H1 (cell line): ENCODE measurements at regions not wholly inside any gene's neighbourhood (a gene's known extent, or its start where the extent isn't known, plus 50 kb on each side); places are given as distances from the start of the nearest gene placed in this dataset.
A peak's percentile ranks its signal among the peaks of the same experiment; 100 is the strongest.

ENCODE experiments used
- CTCF ChIA-PET: fragments of 300-600 bp; sonication (Branson Sonifier 250); formaldehyde crosslinking; loops from one replicate; lab custom pipeline; 2021; ENCODE audit not compliant: partially characterized antibody; lab: Charles Lee
- POLR2A ChIA-PET: fragments of 300-600 bp; sonication (Branson Sonifier 250); formaldehyde crosslinking; loops from one replicate; lab custom pipeline; 2021; ENCODE audit warnings: inconsistent platforms; ENCODE audit not compliant: partially characterized antibody; lab: Charles Lee
- DNase-seq, 2 experiments: peaks; one replicate each; pipeline versions ENCODE4 v3.0.0 to v3.0.0-alpha.2; 2010 to 2022; ENCODE audit warnings: low spot score in 2 of 2, low read depth in 1 of 2, mixed read lengths in 1 of 2
- FAIRE-seq: peaks from 2 replicates; lab custom pipeline; 2011; peaks lifted over from hg19 to GRCh38; lab: Jason Lieb, UNC
- H2AFZ ChIP-seq: 2 replicates; pipeline ENCODE4 v1.8.1; 2012; ENCODE audit warnings: low read length, inconsistent platforms
- H2AK5ac ChIP-seq: 2 replicates; pipeline ENCODE4 v1.6.1; 2013; ENCODE audit warnings: low read depth, low read length
- H2BK120ac ChIP-seq: replicated peaks from 2 replicates; pipeline ENCODE3; 2013; ENCODE audit warnings: low read depth, low read length, inconsistent platforms
- H2BK12ac ChIP-seq: 2 replicates; pipeline ENCODE4 v1.6.1; 2013; ENCODE audit warnings: low read depth, low read length
- H2BK15ac ChIP-seq: 2 replicates; pipeline ENCODE4 v1.6.1; 2013; ENCODE audit warnings: low read length
- H2BK20ac ChIP-seq: 2 replicates; pipeline ENCODE4 v1.6.1; 2013; ENCODE audit warnings: low read length
- H2BK5ac ChIP-seq: 2 replicates; pipeline ENCODE4 v1.6.1; 2013; ENCODE audit warnings: low read depth, low read length
- H3K14ac ChIP-seq: 2 replicates; pipeline ENCODE4 v1.6.1; 2013; ENCODE audit warnings: inconsistent platforms; ENCODE audit not compliant: insufficient read length
- H3K18ac ChIP-seq: 2 replicates; pipeline ENCODE4 v1.6.1; 2013; ENCODE audit warnings: low read length; ENCODE audit errors: extremely low read depth
- H3K23ac ChIP-seq: 2 replicates; pipeline ENCODE4 v1.6.1; 2013; ENCODE audit warnings: inconsistent platforms; ENCODE audit not compliant: insufficient read length
- H3K23me2 ChIP-seq: 2 replicates; pipeline ENCODE4 v1.6.1; 2013; ENCODE audit warnings: low read depth, low read length
- H3K27ac ChIP-seq: 2 replicates; pipeline ENCODE4 v1.6.1; 2011; ENCODE audit warnings: low read depth, low read length, inconsistent platforms
- H3K27me3 ChIP-seq, 4 experiments: replicated peaks in 1 of 4; 1 replicate in 1 of 4; 2 replicates in 3 of 4; pipeline versions ENCODE4 v1.6.1 to v1.8.1; 2011 to 2013; ENCODE audit warnings: low read length in 3 of 4, mild to moderate bottlenecking in 3 of 4, inconsistent platforms in 2 of 4, mixed read lengths in 2 of 4, moderate library complexity in 1 of 4; ENCODE audit not compliant: control insufficient read depth in 3 of 4, insufficient read depth in 3 of 4; ENCODE audit errors: extremely low read depth in 1 of 4
- H3K36me3 ChIP-seq, 4 experiments: 2 replicates each; pipeline versions ENCODE4 v1.6.1 to v1.8.1; 2011 to 2013; ENCODE audit warnings: mild to moderate bottlenecking in 4 of 4, low read length in 3 of 4, moderate library complexity in 2 of 4, control low read depth in 1 of 4, inconsistent platforms in 1 of 4; ENCODE audit not compliant: insufficient read depth in 4 of 4, control insufficient read depth in 2 of 4
- H3K4ac ChIP-seq: replicated peaks from 2 replicates; pipeline ENCODE3; 2013; ENCODE audit warnings: low read length, low read depth, mixed read lengths, inconsistent platforms; ENCODE audit not compliant: insufficient read length
- H3K4me1 ChIP-seq, 4 experiments: replicated peaks in 1 of 4; 1 replicate in 1 of 4; 2 replicates in 3 of 4; pipeline versions ENCODE4 v1.6.1 to v1.8.1; 2011 to 2013; ENCODE audit warnings: low read length in 3 of 4, inconsistent platforms in 2 of 4, mixed read lengths in 1 of 4; ENCODE audit not compliant: insufficient read depth in 4 of 4, control insufficient read depth in 3 of 4
- H3K4me2 ChIP-seq, 2 experiments: 2 replicates each; pipeline versions ENCODE4 v1.6.1 to v1.8.1; 2011 to 2013; ENCODE audit warnings: low read depth in 2 of 2, low read length in 2 of 2, control low read depth in 1 of 2, inconsistent platforms in 1 of 2, mild to moderate bottlenecking in 1 of 2; ENCODE audit not compliant: insufficient read depth in 1 of 2
- H3K4me3 ChIP-seq, 4 experiments: fragments of 200-600, 300-600 bp in 1 of 4; sonication (generic), shearing (Covaris generic), sonication (Bioruptor Twin) in 1 of 4; 2 replicates each; pipeline versions ENCODE4 v1.5.1 to v1.8.1; 2011 to 2016; ENCODE audit warnings: low read length in 4 of 4, low read depth in 3 of 4, control low read depth in 2 of 4, inconsistent platforms in 2 of 4, mild to moderate bottlenecking in 2 of 4, mixed read lengths in 1 of 4, moderate library complexity in 1 of 4; ENCODE audit not compliant: insufficient read depth in 2 of 4; ENCODE audit errors: extremely low read depth in 1 of 4
- H3K56ac ChIP-seq: replicated peaks from 2 replicates; pipeline ENCODE3; 2013; ENCODE audit warnings: low read depth, mild to moderate bottlenecking, mixed read lengths, low read length, inconsistent platforms; ENCODE audit not compliant: insufficient read length
- H3K79me1 ChIP-seq: 2 replicates; pipeline ENCODE4 v1.6.1; 2013; ENCODE audit warnings: low read depth, low read length, control low read depth
- H3K79me2 ChIP-seq, 2 experiments: 2 replicates each; pipeline versions ENCODE4 v1.6.1 to v1.8.1; 2012 to 2013; ENCODE audit warnings: low read length in 2 of 2, mild to moderate bottlenecking in 2 of 2, inconsistent platforms in 1 of 2; ENCODE audit not compliant: insufficient read depth in 2 of 2, control insufficient read depth in 1 of 2
- H3K9ac ChIP-seq, 4 experiments: replicated peaks in 1 of 4; 1 replicate in 1 of 4; 2 replicates in 3 of 4; pipeline versions ENCODE4 v1.6.1 to v1.8.1; 2011 to 2013; ENCODE audit warnings: low read depth in 3 of 4, low read length in 3 of 4, control low read depth in 2 of 4, mild to moderate bottlenecking in 2 of 4, moderate library complexity in 2 of 4, inconsistent platforms in 1 of 4; ENCODE audit errors: extremely low read depth in 1 of 4
- H3K9me3 ChIP-seq, 2 experiments: 2 replicates each; pipeline versions ENCODE4 v1.6.1 to v1.8.1; 2012 to 2013; ENCODE audit warnings: mild to moderate bottlenecking in 2 of 2, moderate library complexity in 2 of 2, control low read depth in 1 of 2, inconsistent platforms in 1 of 2, low read depth in 1 of 2, low read length in 1 of 2, mixed read lengths in 1 of 2; ENCODE audit not compliant: insufficient read depth in 2 of 2
- H4K20me1 ChIP-seq, 2 experiments: replicated peaks in 1 of 2; 2 replicates each; pipeline versions ENCODE3 to v1.8.1; 2011 to 2013; ENCODE audit warnings: inconsistent platforms in 2 of 2, low read length in 2 of 2, mild to moderate bottlenecking in 1 of 2; ENCODE audit not compliant: insufficient read depth in 2 of 2, control insufficient read depth in 1 of 2
- H4K5ac ChIP-seq: 2 replicates; pipeline ENCODE4 v1.6.1; 2013; ENCODE audit warnings: low read length, low read depth, mixed read lengths, inconsistent platforms; ENCODE audit not compliant: insufficient read length
- H4K8ac ChIP-seq: 2 replicates; pipeline ENCODE4 v1.8.0; 2013; ENCODE audit warnings: mild to moderate bottlenecking, moderate library complexity, low read length, inconsistent platforms; ENCODE audit not compliant: insufficient read depth; ENCODE audit errors: extremely low read depth
- H4K91ac ChIP-seq: replicated peaks from 2 replicates; pipeline ENCODE3; 2013; ENCODE audit warnings: low read length, mixed read lengths, inconsistent platforms; ENCODE audit not compliant: insufficient read length
- BRCA1 ChIP-seq: IDR thresholded peaks from 2 replicates; pipeline ENCODE4 v1.6.1; 2012; ENCODE audit warnings: low read depth, low read length, improper control_type of control experiment
- EGR1 ChIP-seq: IDR thresholded peaks from 2 replicates; pipeline ENCODE4 v1.6.1; 2011; ENCODE audit warnings: low read depth, low read length, borderline replicate concordance
- EZH2 ChIP-seq: fragments of 200-600 bp; sonication (generic); IDR thresholded peaks from 2 replicates; pipeline ENCODE4 v1.7.1; 2012; ENCODE audit warnings: low read depth, mild to moderate bottlenecking, moderate library complexity, low read length, inconsistent platforms; ENCODE audit not compliant: severe bottlenecking
- GTF2F1 ChIP-seq: IDR thresholded peaks from 2 replicates; pipeline ENCODE4 v1.6.1; 2012; ENCODE audit warnings: low read depth, low read length, improper control_type of control experiment, borderline replicate concordance
- HDAC6 ChIP-seq: IDR thresholded peaks from one replicate; pipeline ENCODE4 v1.7.1; 2012; ENCODE audit warnings: low read depth, mild to moderate bottlenecking, inconsistent platforms, low read length, moderate library complexity
- KDM5A ChIP-seq: fragments of 200-600 bp; IDR thresholded peaks from 2 replicates; pipeline ENCODE4 v1.7.1; 2012; ENCODE audit warnings: mild to moderate bottlenecking, low read length, inconsistent platforms, mixed read lengths
- POU5F1 ChIP-seq: IDR thresholded peaks from 2 replicates; pipeline ENCODE4 v1.6.1; 2011; ENCODE audit warnings: low read depth, mild to moderate bottlenecking, low read length, moderate library complexity
- SIN3A ChIP-seq, 2 experiments: IDR thresholded peaks in 1 of 2; conservative IDR thresholded peaks in 1 of 2; 2 replicates each; pipeline ENCODE4 v1.6.1; 2011 to 2012; ENCODE audit warnings: low read length in 2 of 2, improper control_type of control experiment in 1 of 2, low read depth in 1 of 2, mild to moderate bottlenecking in 1 of 2
- SIRT6 ChIP-seq: IDR thresholded peaks from one replicate; pipeline ENCODE4 v1.7.1; 2012; ENCODE audit warnings: low read length, inconsistent platforms
- SP1 ChIP-seq: IDR thresholded peaks from 2 replicates; pipeline ENCODE4 v1.6.1; 2011; ENCODE audit warnings: low read depth, low read length
- SP2 ChIP-seq: IDR thresholded peaks from 2 replicates; pipeline ENCODE4 v1.6.1; 2012; ENCODE audit warnings: mild to moderate bottlenecking, low read length, inconsistent platforms
- TAF7 ChIP-seq: optimal IDR thresholded peaks from 2 replicates; pipeline ENCODE3; 2011; ENCODE audit warnings: low read depth, mild to moderate bottlenecking, inconsistent platforms, low read length, moderate library complexity, borderline replicate concordance
- TCF12 ChIP-seq: IDR thresholded peaks from 2 replicates; pipeline ENCODE4 v1.6.1; 2011; ENCODE audit warnings: low read depth, mild to moderate bottlenecking, low read length
- WGBS, 2 experiments: shearing (Covaris generic) in 1 of 2; methylation state at CpG; one replicate each; pipeline versions ENCODE4 v1.1.6 to v1.1.7; 2013 to 2015; ENCODE audit warnings: low lambda C conversion rate in 2 of 2, mixed read lengths in 2 of 2, inconsistent platforms in 1 of 2, low coverage in 1 of 2, missing lambda C conversion rate in 1 of 2; ENCODE audit not compliant: insufficient replicate concordance in 2 of 2, insufficient coverage in 1 of 2, insufficient read length in 1 of 2; ENCODE audit errors: extremely low coverage in 1 of 2, missing lambda C conversion rate in 1 of 2; 5-methylcytosine and 5-hydroxymethylcytosine counted together

DNA sequence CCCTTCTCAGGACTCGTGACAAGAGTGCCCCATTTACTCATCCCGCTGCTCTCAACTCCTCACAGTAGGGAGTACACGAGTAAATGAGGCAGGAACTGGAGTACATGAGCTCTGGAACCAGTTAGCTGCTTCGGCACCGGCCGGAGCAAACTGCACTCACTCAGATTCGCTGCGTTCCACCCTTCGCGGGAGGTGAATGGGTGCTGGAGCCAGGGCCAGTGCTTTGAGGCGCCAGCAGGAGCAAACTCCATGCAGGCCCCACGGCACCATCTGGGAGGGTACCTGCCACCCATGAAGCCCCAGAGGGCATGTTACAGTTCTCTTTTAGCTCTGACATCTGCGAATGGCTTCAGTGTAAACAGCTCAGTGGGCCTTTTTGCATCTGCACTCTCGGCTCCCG is 315.5 kb upstream of the GK2 start:
- Histone ChIP-seq H3K4me1 (no peaks in the 10 kb centered on the region), H2BK5ac (no peak overlapping the region), H3K23me2 (no peaks in the 10 kb centered on the region), H4K5ac (no peak overlapping the region), H2AFZ (peak overlapping the region; percentile 87), H2BK12ac (no peak overlapping the region), H3K14ac (no peak overlapping the region), H3K36me3 (no peaks in the 10 kb centered on the region), H4K8ac (no peak overlapping the region; the same call in 1 of the 2 replicates), H3K79me2 (no peaks in the 10 kb centered on the region), H2BK120ac (no peak overlapping the region), H3K18ac (no peak overlapping the region), H2BK15ac (no peak overlapping the region), H2BK20ac (no peak overlapping the region), H3K9me3 (0 out of 4 replicates have a peak, but pooled peaks cover 3 to 5% of the 10 kb centered on the region in 2 experiments), H2AK5ac (no peak overlapping the region), H3K4ac (no peak overlapping the region), H3K27me3 (peaks cover 0 to 1% (median 0%) of the 10 kb centered on the region in 4 experiments; a peak in 1 of 7 replicates), H3K27ac (no peak overlapping the region), H4K91ac (no peak overlapping the region), H3K9ac (no peak overlapping the region), H3K23ac (no peak overlapping the region), H3K56ac (no peak overlapping the region), H3K4me3 (no peak overlapping the region), H3K4me2 (no peak overlapping the region), H4K20me1 (no peaks in the 10 kb centered on the region), H3K79me1 (no peaks in the 10 kb centered on the region)
- no peak for TF ChIP-seq BRCA1
- no peak for TF ChIP-seq TCF12
- TF ChIP-seq EZH2: no peak
- no peak for TF ChIP-seq SP1
- no peak for TF ChIP-seq SIRT6
- TF ChIP-seq SIN3A (conservative IDR thresholded peaks at IDR 0.05 in 1 of 2, IDR thresholded peaks at IDR 0.05 in 1 of 2; ENCODE audit: low read depth in 1 of 2, low read length in 2 of 2): no peak
- TF ChIP-seq KDM5A: no peak
- TF ChIP-seq TAF7: no peak
- TF ChIP-seq SP2: no peak
- TF ChIP-seq POU5F1: no peak
- TF ChIP-seq HDAC6: no peak
- TF ChIP-seq GTF2F1: no peak
- no peak for TF ChIP-seq EGR1
- DNase-seq: peak in 1 of 2 experiments; percentile 47
- 85% methylated on average over 15 of the region's 15 CpGs; no CpG with 5 or more reads in 1 of the 2 experiments for WGBS, 2 experiments
- ChIA-PET POLR2A (no interaction called here), CTCF (interaction anchor here (0.6 to 0.8 kb wide), 2 partner anchors 11 to 166 kb away, joined by 3 read pairs; no protein-coding TSS in a partner anchor)
- no peak for FAIRE-seq
